GM20000 (cell line): ENCODE measurements at regions not wholly inside any gene's neighbourhood (a gene's known extent, or its start where the extent isn't known, plus 50 kb on each side); places are given as distances from the start of the nearest gene placed in this dataset.

Experiments
- DNase-seq: peaks from one replicate; pipeline ENCODE4 v3.0.0; 2012; ENCODE audit warnings: low spot score
- CTCF ChIP-seq: IDR thresholded peaks from 2 replicates; pipeline ENCODE4 v1.5.1; 2012; ENCODE audit warnings: mild to moderate bottlenecking, control low read depth; ENCODE audit errors: extremely low read depth, missing control alignments

DNA sequence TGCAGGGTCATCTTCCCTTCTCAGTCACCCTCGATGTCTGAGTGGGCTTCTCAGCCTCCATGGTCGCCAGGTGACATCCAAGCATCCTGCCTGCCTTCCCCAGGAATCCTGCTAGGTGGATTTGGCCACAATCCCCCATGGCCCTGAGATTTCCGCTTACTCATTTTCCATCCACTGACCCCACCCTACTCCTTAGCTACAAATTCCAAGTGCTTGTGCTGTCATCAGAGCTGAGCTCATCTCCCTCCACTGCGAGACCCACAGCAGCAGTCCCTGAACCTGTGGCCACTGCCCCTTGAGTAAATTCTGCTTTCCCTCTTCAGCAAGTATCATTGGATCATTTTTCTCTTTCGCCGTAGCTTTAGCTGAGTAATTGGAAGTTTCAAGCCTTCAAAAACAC lies 90.5 kb upstream of the ANKRD10 start:
- DNase-seq: no peak

GRCh38 chr13:111004444-111004843 lies 89.6 kb upstream of the ANKRD10 start:
- no peak for DNase-seq
- no peak for TF ChIP-seq CTCF

More for the DNA sequence above, 90.5 kb upstream of the ANKRD10 start:
- TF ChIP-seq CTCF: no peak

DNA sequence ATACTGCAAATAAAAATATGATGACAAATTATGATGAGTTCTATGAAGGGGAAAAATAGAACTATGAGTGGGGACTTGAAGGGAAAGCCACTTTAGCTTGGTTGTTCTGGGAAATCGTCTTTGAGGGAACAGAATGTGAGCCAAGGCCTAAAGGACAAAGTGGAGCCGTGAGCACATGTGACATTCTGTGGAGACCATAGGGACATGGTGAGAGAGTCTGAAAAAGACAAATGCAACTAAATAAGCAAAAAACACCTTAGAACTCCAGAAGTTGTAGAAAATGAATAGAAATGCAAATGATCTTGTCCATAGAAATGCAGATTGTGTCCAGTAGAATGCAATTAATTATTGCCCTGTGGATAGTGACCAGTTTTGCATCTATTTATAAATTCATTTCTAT lies 86.8 kb upstream of the ANKRD10 start:
- no peak for DNase-seq
- TF ChIP-seq CTCF: no peak

DNA sequence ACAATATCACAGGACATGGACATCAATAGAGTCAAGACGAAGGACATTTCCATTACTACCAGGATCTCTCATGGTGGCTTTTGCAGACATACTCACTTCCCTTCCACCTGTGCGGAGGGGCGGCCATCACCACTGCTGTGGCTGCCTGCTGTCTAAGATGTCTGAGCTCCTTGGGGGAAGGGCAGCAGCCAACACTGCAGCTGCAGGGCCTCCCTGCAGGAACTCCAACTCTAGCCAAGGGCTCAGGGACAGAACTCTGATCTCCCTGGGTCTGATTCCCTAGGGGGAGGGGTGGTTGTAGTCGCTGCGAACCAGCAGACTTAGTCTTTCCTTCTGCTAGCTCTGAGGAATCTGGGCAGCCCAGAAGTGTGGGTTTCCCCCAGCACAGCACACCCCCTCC lies 78.9 kb upstream of the ANKRD10 start:
- no peak for TF ChIP-seq CTCF
- no peak for DNase-seq

DNA sequence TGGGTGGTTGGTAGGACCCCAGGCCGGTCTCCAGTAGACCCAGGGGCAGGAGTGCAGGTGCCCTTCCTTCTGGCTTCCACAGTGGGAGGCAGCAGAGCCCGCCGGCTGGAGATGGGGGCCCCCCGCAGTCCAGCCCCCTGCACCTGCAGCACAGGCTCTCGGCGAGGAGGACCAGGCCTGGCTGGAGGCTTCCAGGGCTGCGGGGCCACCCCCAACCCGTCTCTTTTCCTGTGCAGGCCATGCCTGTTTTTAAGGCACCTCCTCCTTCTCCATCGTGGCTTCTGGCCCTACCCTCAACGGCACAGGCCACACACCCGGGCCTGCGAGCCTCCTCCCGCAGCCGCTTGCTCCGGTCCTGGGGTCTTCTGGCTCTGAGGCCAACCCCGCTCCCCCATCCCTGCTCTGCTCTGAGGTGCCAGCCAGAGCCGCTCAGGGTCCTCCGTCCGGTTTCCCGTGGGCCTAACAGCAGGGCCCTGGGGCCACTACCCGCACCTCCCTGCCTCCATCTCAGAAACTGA lies 77.2 kb upstream of the ANKRD10 start:
- DNase-seq: no peak
- TF ChIP-seq CTCF: no peak

DNA sequence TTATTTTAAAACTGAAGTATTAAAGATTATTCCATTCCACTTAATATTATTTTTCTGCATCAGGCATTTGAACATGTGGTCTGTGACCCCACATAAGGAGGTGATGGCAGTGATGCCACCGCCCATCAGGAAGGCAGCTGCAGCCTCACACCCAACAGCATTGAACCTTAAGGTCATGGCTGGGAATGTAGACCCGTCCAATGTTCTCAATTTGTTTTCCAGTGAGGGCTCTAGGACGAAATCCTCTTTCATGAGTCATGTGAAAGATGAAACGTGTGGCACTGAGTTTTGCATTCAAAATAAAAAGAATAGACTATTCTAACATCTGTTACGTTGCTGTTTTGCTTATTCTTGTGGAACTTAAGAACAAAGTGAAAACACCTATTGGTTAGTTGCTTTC lies 74.5 kb upstream of the ANKRD10 start:
- DNase-seq: no peak
- no peak for TF ChIP-seq CTCF

GRCh38 chr13:110985541-110985940 lies 70.7 kb upstream of the ANKRD10 start:
- no peak for DNase-seq
- no peak for TF ChIP-seq CTCF
